A673 (cell line): ENCODE measurements at regions not wholly inside any gene's neighbourhood (a gene's known extent, or its start where the extent isn't known, plus 50 kb on each side); places are given as distances from the start of the nearest gene placed in this dataset.

Experiments
- BruUV-seq: library from RNA; stranded (reverse); fragments of 400-500 nt; replicated peaks from 2 replicates; lab custom pipeline; 2021; lab: Mats Ljungman, UMichigan
- CTCF ChIA-PET: fragments of 300-600 bp; sonication (Branson Sonifier 250); formaldehyde crosslinking; loops from one replicate; lab custom pipeline; 2022; ENCODE audit warnings: antibody characterized with exemption; lab: Charles Lee
- POLR2A ChIA-PET: fragments of 300-600 bp; sonication (Branson Sonifier 250); formaldehyde crosslinking; loops from one replicate; lab custom pipeline; 2022; ENCODE audit warnings: antibody characterized with exemption; ENCODE audit not compliant: low non-redundant PET; lab: Charles Lee
- DNase-seq: peaks from one replicate; pipeline ENCODE4 v3.0.0-alpha.2; 2015; ENCODE audit warnings: low spot score
- H3K27ac ChIP-seq: fragments of 200-600 bp; sonication (generic); 2 replicates; pipeline ENCODE4 v1.5.1; 2016; ENCODE audit warnings: mixed run types, low read depth, mild to moderate bottlenecking, mixed read lengths, antibody characterized with exemption, low read length; ENCODE audit not compliant: poor library complexity, severe bottlenecking
- H3K27me3 ChIP-seq: fragments of 200-600 bp; sonication (generic); replicated peaks from 2 replicates; pipeline ENCODE4 v1.6.1; 2017; ENCODE audit warnings: mixed run types, low read depth, mild to moderate bottlenecking, mixed read lengths, antibody characterized with exemption, low read length; ENCODE audit not compliant: insufficient read depth, poor library complexity
- H3K36me3 ChIP-seq: fragments of 200-600 bp; sonication (generic); 2 replicates; pipeline ENCODE4 v1.6.1; 2016; ENCODE audit warnings: mixed run types, mild to moderate bottlenecking, mixed read lengths, antibody characterized with exemption, low read length; ENCODE audit not compliant: insufficient read depth, poor library complexity, severe bottlenecking
- H3K4me1 ChIP-seq: fragments of 200-600 bp; sonication (generic); 2 replicates; pipeline ENCODE4 v1.6.1; 2017; ENCODE audit warnings: mixed run types, mild to moderate bottlenecking, mixed read lengths, antibody characterized with exemption, low read length; ENCODE audit not compliant: insufficient read depth, poor library complexity, severe bottlenecking
- H3K4me3 ChIP-seq: fragments of 200-600 bp; sonication (generic); 2 replicates; pipeline ENCODE4 v1.5.1; 2016; ENCODE audit warnings: low read depth, mixed run types, mild to moderate bottlenecking, mixed read lengths, low read length; ENCODE audit not compliant: poor library complexity, severe bottlenecking
- H3K9me3 ChIP-seq: fragments of 200-600 bp; sonication (generic); 2 replicates; pipeline ENCODE4 v1.6.1; 2016; ENCODE audit warnings: mixed run types, low read depth, mild to moderate bottlenecking, mixed read lengths, antibody characterized with exemption, low read length; ENCODE audit not compliant: poor library complexity, severe bottlenecking
- EZH2 ChIP-seq: fragments of 200-600 bp; sonication (generic); IDR thresholded peaks from 2 replicates; pipeline ENCODE4 v1.6.1; 2017; ENCODE audit warnings: borderline replicate concordance, low read depth, mild to moderate bottlenecking, mixed read lengths, antibody characterized with exemption, low read length; ENCODE audit not compliant: poor library complexity, severe bottlenecking
- intact Hi-C: fragments of 100-400 bp; cut with micrococcal nuclease; formaldehyde crosslinking; loops from one replicate; pipeline ENCODE4 v1.10.0; 2022; ENCODE audit not compliant: unreplicated experiment
- TF ChIP-seq, protein P1 (sequence below): fragments of 300-800, 200-600 bp; sonication (generic); conservative IDR thresholded peaks from 2 replicates; pipeline ENCODE4 v1.5.1; 2017; ENCODE audit warnings: low read depth, mild to moderate bottlenecking, antibody characterized with exemption, low read length, moderate library complexity, mixed read lengths

DNA sequence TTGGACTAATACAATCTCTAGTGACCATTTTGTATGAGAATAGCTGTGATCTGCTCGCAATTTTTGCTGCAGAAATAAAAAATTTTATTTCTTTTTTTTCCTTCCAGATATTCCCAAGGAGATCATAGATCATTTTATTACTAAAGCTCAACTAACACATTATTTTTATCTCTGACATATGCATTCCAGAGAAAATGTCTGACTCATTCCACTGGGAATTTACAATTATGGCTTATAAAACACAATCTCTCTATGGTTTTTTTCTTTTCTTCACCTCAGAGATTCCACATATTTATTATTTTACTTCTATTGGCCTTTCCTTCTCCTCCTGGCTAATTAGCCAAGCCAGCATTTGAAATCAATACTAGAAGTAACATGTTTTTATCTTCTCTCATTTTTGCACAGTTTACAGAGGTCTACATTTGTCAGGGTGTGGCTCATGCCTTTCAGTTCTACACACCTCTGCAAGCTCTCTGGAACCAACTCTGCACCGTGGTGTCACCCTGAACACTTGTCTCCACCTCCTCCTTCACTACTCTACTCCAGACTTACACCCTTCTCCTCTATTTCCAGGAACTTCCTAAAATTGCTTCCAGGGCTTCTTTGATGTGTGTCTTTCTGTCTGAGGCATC lies 59.8 kb upstream of the GPM6A start:
- H3K27me3 ChIP-seq = no peaks in the 10 kb centered on the region
- ChIA-PET POLR2A (interaction anchor here (0.6 kb wide), 1 partner anchor 605 kb away, joined by 5 read pairs; no protein-coding TSS in a partner anchor), CTCF (no interaction called here)
- no peaks in the 10 kb centered on the region for H3K4me1 ChIP-seq
- intact Hi-C loops = no loop called here
- no peak overlapping the region for H3K27ac ChIP-seq
- DNase-seq = no peak
- H3K4me3 ChIP-seq = no peak overlapping the region
- TF ChIP-seq, protein P1, sequence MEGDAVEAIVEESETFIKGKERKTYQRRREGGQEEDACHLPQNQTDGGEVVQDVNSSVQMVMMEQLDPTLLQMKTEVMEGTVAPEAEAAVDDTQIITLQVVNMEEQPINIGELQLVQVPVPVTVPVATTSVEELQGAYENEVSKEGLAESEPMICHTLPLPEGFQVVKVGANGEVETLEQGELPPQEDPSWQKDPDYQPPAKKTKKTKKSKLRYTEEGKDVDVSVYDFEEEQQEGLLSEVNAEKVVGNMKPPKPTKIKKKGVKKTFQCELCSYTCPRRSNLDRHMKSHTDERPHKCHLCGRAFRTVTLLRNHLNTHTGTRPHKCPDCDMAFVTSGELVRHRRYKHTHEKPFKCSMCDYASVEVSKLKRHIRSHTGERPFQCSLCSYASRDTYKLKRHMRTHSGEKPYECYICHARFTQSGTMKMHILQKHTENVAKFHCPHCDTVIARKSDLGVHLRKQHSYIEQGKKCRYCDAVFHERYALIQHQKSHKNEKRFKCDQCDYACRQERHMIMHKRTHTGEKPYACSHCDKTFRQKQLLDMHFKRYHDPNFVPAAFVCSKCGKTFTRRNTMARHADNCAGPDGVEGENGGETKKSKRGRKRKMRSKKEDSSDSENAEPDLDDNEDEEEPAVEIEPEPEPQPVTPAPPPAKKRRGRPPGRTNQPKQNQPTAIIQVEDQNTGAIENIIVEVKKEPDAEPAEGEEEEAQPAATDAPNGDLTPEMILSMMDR = no peak
- no peak for TF ChIP-seq EZH2
- BruUV-seq = no TSS peak
- no peaks in the 10 kb centered on the region for H3K9me3 ChIP-seq
- H3K36me3 ChIP-seq = no peaks in the 10 kb centered on the region

DNA sequence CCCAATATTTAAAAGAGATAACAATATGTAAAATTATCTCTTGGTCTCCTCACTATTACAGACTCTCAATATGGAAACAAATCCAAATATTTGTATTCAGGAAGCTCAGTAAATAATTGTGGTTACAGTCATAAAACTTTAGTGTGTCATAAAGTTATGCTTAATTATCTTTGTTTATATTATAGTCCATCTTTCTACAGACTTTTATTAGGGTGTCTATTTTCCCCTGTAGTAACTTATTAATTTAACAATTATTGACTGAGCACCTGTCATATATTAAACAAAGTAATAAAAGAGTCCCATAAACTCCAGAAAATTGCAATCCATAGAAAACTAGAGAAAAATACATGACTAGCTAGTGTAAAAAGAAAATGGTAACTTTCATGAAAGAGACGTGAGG lies 61.6 kb upstream of the GPM6A start:
- no TSS peak for BruUV-seq
- Histone ChIP-seq H3K36me3 (no peaks in the 10 kb centered on the region), H3K4me3 (no peak overlapping the region), H3K9me3 (no peaks in the 10 kb centered on the region), H3K4me1 (no peaks in the 10 kb centered on the region), H3K27me3 (no peaks in the 10 kb centered on the region), H3K27ac (no peak overlapping the region)
- no peak for DNase-seq
- ChIA-PET POLR2A (no interaction called here), CTCF (no interaction called here)
- TF ChIP-seq EZH2 = no peak
- TF ChIP-seq, protein P1 = no peak
- intact Hi-C loops = loop anchor here (1.0 kb wide), 1 partner anchor 9 kb away; no protein-coding TSS in a partner anchor

GRCh38 chr4:175874306-175874705 lies 62.2 kb upstream of the GPM6A start:
- H3K4me1 ChIP-seq = no peaks in the 10 kb centered on the region
- H3K36me3 ChIP-seq = no peaks in the 10 kb centered on the region
- no peak overlapping the region for H3K27ac ChIP-seq
- ChIA-PET POLR2A (no interaction called here), CTCF (no interaction called here)
- H3K9me3 ChIP-seq = no peaks in the 10 kb centered on the region
- H3K4me3 ChIP-seq = no peak overlapping the region
- intact Hi-C loops = loop anchor here (1.0 kb wide), 1 partner anchor 8 kb away; no protein-coding TSS in a partner anchor
- DNase-seq = no peak
- BruUV-seq = no TSS peak
- H3K27me3 ChIP-seq = no peaks in the 10 kb centered on the region
- TF ChIP-seq EZH2 = no peak
- TF ChIP-seq, protein P1 = no peak
